Endothelial cell of umbilical vein (primary cell): ENCODE measurements at regions not wholly inside any gene's neighbourhood (a gene's known extent, or its start where the extent isn't known, plus 50 kb on each side); places are given as distances from the start of the nearest gene placed in this dataset.

Experiments used
- EZH2 ChIP-seq: IDR thresholded peaks from 2 replicates; pipeline ENCODE4 v1.6.1; 2012; ENCODE audit warnings: borderline replicate concordance, low read depth, mild to moderate bottlenecking, moderate library complexity, low read length, inconsistent platforms; ENCODE audit not compliant: severe bottlenecking
- GATA2 ChIP-seq: IDR thresholded peaks from 2 replicates; pipeline ENCODE4 v1.7.0; 2011; ENCODE audit warnings: low read depth, mild to moderate bottlenecking, moderate library complexity, mixed read lengths, low read length; ENCODE audit not compliant: insufficient read length, insufficient read depth
- MYC ChIP-seq: IDR thresholded peaks from one replicate; pipeline ENCODE4 v1.6.1; 2011; ENCODE audit warnings: mild to moderate bottlenecking, low read depth, low read length
- POLR2A ChIP-seq: IDR thresholded peaks from 2 replicates; pipeline ENCODE4 v1.6.1; 2012; ENCODE audit warnings: low read depth, mild to moderate bottlenecking, control low read depth, low read length
- POLR2AphosphoS5 ChIP-seq: IDR thresholded peaks from 2 replicates; pipeline ENCODE4 v1.6.1; 2012; ENCODE audit warnings: low read depth, mild to moderate bottlenecking, control low read depth, low read length, moderate library complexity; ENCODE audit not compliant: insufficient read depth
- TF ChIP-seq, protein P1 (sequence below), 2 donors: IDR thresholded peaks; 1 replicate in 1 of 2; 2 replicates in 1 of 2; pipeline ENCODE4 v1.5.1; 2011; ENCODE audit warnings: low read length in 2 of 2, mild to moderate bottlenecking in 2 of 2, moderate library complexity in 2 of 2, control low read depth in 1 of 2, inconsistent platforms in 1 of 2, low read depth in 1 of 2; ENCODE audit not compliant: insufficient read depth in 1 of 2; ENCODE audit errors: extremely low read depth in 1 of 2
- TF ChIP-seq, protein P2 (sequence below): IDR thresholded peaks from 2 replicates; pipeline ENCODE4 v1.6.1; 2011; ENCODE audit not compliant: insufficient read depth, insufficient read length

DNA sequence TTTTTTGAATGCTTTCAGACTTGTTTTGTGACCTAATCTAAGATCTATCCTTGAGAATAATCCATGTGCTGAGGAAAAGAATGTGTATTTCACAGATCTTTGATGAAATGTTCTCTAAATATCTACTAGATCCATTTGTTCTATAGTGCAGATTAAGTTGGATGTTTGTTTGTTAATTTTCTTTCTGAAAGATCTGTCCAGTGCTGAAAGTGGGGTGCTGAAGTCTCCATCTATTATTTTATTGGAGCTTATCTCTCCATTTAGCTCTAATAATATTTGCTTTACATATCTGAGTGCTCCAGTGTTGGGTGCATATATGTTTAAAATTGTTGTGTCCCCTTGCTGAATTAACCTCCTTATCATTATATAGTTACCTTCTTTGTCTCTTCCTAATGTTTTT lies 303.6 kb downstream of the HTR1B start:
- TF ChIP-seq POLR2AphosphoS5, result no peak
- TF ChIP-seq, protein P1, sequence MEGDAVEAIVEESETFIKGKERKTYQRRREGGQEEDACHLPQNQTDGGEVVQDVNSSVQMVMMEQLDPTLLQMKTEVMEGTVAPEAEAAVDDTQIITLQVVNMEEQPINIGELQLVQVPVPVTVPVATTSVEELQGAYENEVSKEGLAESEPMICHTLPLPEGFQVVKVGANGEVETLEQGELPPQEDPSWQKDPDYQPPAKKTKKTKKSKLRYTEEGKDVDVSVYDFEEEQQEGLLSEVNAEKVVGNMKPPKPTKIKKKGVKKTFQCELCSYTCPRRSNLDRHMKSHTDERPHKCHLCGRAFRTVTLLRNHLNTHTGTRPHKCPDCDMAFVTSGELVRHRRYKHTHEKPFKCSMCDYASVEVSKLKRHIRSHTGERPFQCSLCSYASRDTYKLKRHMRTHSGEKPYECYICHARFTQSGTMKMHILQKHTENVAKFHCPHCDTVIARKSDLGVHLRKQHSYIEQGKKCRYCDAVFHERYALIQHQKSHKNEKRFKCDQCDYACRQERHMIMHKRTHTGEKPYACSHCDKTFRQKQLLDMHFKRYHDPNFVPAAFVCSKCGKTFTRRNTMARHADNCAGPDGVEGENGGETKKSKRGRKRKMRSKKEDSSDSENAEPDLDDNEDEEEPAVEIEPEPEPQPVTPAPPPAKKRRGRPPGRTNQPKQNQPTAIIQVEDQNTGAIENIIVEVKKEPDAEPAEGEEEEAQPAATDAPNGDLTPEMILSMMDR (IDR thresholded peaks at IDR 0.05; ENCODE audit: extremely low read depth in 1 of 2, insufficient read depth in 1 of 2, low read depth in 1 of 2, low read length in 2 of 2), result no peak
- TF ChIP-seq POLR2A, result no peak
- no peak for TF ChIP-seq EZH2
- TF ChIP-seq MYC, result no peak
- TF ChIP-seq, protein P2, sequence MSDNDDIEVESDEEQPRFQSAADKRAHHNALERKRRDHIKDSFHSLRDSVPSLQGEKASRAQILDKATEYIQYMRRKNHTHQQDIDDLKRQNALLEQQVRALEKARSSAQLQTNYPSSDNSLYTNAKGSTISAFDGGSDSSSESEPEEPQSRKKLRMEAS, result no peak
- no peak for TF ChIP-seq GATA2
